ENCODE measurements at regions not wholly inside any gene's neighbourhood (a gene's known extent, or its start where the extent isn't known, plus 50 kb on each side); places are given as distances from the start of the nearest gene placed in this dataset.

- TF ChIP-seq EZH2 (IDR thresholded peaks at IDR 0.05; ENCODE audit: insufficient read depth, poor library complexity, severe bottlenecking) (no peak), EZH2phosphoT487 (IDR thresholded peaks at IDR 0.05; ENCODE audit: insufficient read depth, low read depth) (no peak)
Measured at GRCh38 chr6:48691420-48691819, 580.4 kb upstream of the PTCHD4 start.

All from GM23248 (cell line).